ENCODE measurements at regions not wholly inside any gene's neighbourhood (a gene's known extent, or its start where the extent isn't known, plus 50 kb on each side); places are given as distances from the start of the nearest gene placed in this dataset.

GRCh38 chr5:2575292-2575691 is 176.2 kb downstream of the IRX2 start:
- no peak for DNase-seq
- intact Hi-C loops (cut with DNase I) = no loop called here
- Histone ChIP-seq H3K36me3 (no peaks in the 10 kb centered on the region), H3K9me3 (no peaks in the 10 kb centered on the region), H3K4me1 (no peaks in the 10 kb centered on the region), H3K27ac (no peak overlapping the region), H3K27me3 (no peaks in the 10 kb centered on the region), H3K9ac (ENCODE audit: low read depth in 2 of 2, low read length in 2 of 2) (no peak overlapping the region), H3K4me3 (no peak overlapping the region)
- TF ChIP-seq, protein P1, sequence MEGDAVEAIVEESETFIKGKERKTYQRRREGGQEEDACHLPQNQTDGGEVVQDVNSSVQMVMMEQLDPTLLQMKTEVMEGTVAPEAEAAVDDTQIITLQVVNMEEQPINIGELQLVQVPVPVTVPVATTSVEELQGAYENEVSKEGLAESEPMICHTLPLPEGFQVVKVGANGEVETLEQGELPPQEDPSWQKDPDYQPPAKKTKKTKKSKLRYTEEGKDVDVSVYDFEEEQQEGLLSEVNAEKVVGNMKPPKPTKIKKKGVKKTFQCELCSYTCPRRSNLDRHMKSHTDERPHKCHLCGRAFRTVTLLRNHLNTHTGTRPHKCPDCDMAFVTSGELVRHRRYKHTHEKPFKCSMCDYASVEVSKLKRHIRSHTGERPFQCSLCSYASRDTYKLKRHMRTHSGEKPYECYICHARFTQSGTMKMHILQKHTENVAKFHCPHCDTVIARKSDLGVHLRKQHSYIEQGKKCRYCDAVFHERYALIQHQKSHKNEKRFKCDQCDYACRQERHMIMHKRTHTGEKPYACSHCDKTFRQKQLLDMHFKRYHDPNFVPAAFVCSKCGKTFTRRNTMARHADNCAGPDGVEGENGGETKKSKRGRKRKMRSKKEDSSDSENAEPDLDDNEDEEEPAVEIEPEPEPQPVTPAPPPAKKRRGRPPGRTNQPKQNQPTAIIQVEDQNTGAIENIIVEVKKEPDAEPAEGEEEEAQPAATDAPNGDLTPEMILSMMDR (IDR thresholded peaks at IDR 0.05) = no peak

DNA sequence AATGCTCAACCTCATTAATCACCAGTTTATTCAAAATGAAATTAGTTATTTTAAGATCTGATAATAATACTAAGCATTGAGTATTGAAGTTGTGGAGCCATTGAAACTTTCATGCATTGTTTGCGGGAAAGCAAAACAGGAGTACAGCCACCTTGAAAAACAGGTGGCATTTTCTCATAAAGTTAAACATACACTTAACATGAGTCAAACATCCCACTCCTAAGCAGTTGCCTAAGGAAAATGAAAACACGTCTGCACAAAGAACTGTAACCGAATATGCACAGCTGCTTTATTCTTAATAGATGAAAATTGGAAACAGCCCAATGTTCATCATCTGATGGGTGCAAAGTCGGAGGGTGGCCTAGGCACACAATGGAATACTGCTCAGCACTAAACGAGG is 177.3 kb downstream of the IRX2 start:
- intact Hi-C loops (cut with DNase I) = no loop called here

GRCh38 chr5:2570586-2570985 is 180.9 kb downstream of the IRX2 start:
- H3K9me3 ChIP-seq = no peaks in the 10 kb centered on the region
- DNase-seq = no peak
- H3K4me3 ChIP-seq = no peak overlapping the region
- no peaks in the 10 kb centered on the region for H3K36me3 ChIP-seq
- H3K4me1 ChIP-seq = no peaks in the 10 kb centered on the region
- no peak overlapping the region for H3K27ac ChIP-seq
- no peaks in the 10 kb centered on the region for H3K27me3 ChIP-seq
- H3K9ac ChIP-seq (ENCODE audit: low read depth in 2 of 2, low read length in 2 of 2) = no peak overlapping the region
- TF ChIP-seq, protein P1 (IDR thresholded peaks at IDR 0.05) = no peak
- intact Hi-C loops (cut with DNase I) = no loop called here

More for the DNA sequence above, 177.3 kb downstream of the IRX2 start:
- H3K9ac ChIP-seq (ENCODE audit: low read depth in 2 of 2, low read length in 2 of 2) = no peak overlapping the region
- no peaks in the 10 kb centered on the region for H3K4me1 ChIP-seq
- H3K9me3 ChIP-seq = no peaks in the 10 kb centered on the region
- H3K27me3 ChIP-seq = no peaks in the 10 kb centered on the region
- H3K27ac ChIP-seq = no peak overlapping the region
- TF ChIP-seq, protein P1 (IDR thresholded peaks at IDR 0.05) = no peak
- no peak overlapping the region for H3K4me3 ChIP-seq
- no peaks in the 10 kb centered on the region for H3K36me3 ChIP-seq
- DNase-seq = no peak

DNA sequence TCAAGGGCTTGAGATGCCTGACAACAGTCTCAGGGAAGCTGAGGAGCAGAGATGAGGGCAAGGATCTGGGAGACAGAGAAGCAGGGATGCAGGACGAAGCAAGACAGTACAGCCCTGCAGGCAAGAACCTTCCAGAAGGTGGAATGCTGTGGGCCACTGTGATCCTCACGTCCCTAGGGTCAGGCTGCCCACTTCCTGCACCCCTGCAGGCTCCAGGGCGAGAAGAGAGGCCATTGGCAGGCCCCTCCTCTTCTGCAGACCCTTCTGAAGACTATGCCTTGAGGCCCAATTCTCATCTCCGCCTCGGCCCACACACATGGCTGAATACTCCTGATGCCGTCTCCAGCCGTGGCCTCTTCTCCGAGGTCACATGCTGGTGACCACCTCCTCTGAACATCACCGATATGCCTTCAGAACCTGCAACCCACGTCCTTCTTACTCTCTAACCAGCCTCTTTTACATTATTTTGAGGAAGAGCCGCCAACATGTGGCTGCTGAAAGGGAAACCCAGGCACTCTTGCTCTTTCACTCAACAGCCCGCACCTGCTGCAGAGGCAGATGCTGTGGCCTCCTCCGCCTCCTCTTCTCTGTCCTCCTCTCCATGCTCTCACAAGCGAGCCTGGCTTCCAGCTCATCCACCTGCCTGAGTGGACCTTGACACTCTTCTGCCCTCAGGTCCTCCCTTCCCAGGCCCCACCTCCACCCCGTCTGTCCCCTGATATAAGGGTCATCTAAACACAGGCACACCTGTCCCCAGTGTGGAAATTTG is 181.5 kb downstream of the IRX2 start:
- Histone ChIP-seq H3K9ac (ENCODE audit: low read depth in 2 of 2, low read length in 2 of 2) (no peak overlapping the region), H3K4me3 (no peak overlapping the region), H3K27ac (no peak overlapping the region), H3K36me3 (no peaks in the 10 kb centered on the region), H3K9me3 (no peaks in the 10 kb centered on the region), H3K4me1 (no peaks in the 10 kb centered on the region), H3K27me3 (no peaks in the 10 kb centered on the region)
- DNase-seq = no peak
- TF ChIP-seq, protein P1 (IDR thresholded peaks at IDR 0.05) = no peak
- intact Hi-C loops (cut with DNase I) = no loop called here

DNA sequence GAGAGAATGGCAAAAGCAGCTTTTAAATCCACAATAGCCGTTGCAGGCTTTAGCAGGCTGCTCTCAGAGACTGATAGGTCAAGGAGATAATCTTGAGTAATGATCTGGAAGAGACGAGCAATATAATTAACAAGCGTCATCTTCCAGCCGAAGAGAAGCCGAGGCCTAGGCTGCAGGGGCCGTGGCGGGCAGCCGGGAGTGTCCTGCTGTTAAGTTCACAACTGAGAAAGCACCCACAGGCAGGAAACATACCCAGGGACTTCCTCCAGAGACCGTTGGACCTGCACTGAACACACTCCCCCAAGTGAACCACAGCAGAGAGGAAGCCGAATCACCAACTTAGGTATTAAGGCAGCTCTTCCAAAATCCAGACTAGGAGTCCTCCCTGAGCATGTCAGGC is 182.3 kb downstream of the IRX2 start:
- Histone ChIP-seq H3K36me3 (no peaks in the 10 kb centered on the region), H3K27ac (no peak overlapping the region), H3K9ac (ENCODE audit: low read depth in 2 of 2, low read length in 2 of 2) (no peak overlapping the region), H3K9me3 (no peaks in the 10 kb centered on the region), H3K27me3 (no peaks in the 10 kb centered on the region), H3K4me1 (no peaks in the 10 kb centered on the region), H3K4me3 (no peak overlapping the region)
- TF ChIP-seq, protein P1 (IDR thresholded peaks at IDR 0.05) = no peak
- no peak for DNase-seq
- intact Hi-C loops (cut with DNase I) = no loop called here

Measured in colonic mucosa (tissue), 4 donors.